SU-DHL-6 (cell line): ENCODE measurements at regions not wholly inside any gene's neighbourhood (a gene's known extent, or its start where the extent isn't known, plus 50 kb on each side); places are given as distances from the start of the nearest gene placed in this dataset.

Experiments used
- CTCF ChIP-seq: fragments of 200-600 bp; sonication (generic); IDR thresholded peaks from one replicate; pipeline ENCODE4 v1.5.1; 2017; ENCODE audit warnings: antibody characterized with exemption, mild to moderate bottlenecking, low read length, moderate library complexity; ENCODE audit not compliant: insufficient read depth, poor library complexity, severe bottlenecking
- EZH2phosphoT487 ChIP-seq: fragments of 200-600 bp; sonication (generic), shearing (Covaris generic); conservative IDR thresholded peaks from 2 replicates; pipeline ENCODE4 v1.6.1; 2018; ENCODE audit warnings: mild to moderate bottlenecking, antibody characterized with exemption, low read length, moderate library complexity, mixed read lengths

DNA sequence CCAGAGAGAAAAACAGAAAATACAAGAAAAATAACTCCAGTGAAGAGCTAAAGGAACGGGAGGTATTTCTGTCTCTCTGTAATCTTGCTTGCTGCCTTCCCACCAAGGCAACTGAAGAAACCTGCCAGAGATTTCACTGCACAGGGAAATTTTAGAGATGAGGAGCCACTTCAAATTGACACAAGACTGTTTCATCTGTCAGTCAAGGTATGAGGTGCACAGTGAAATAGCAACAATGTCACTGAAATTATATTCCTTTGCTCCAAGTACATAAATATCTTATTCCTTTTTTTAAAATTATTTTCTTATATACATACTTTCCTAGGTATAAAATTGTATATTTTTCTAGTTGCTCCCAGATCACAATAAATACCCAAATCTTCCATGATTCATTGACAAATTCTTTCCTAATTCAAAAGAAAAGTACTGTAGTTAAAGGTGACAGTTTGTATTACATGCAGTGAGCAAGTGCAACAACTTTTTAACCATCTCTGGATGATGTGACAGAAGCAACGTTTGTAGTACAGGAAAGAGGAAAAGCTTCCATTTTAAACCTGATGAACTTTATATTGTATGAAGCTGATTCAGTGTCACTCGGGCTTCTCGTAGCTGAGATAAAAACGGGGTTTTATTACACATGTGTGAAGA is 563.4 kb downstream of the TUSC7 start:
- TF ChIP-seq CTCF (no peak), EZH2phosphoT487 (no peak)
